ENCODE measurements at regions not wholly inside any gene's neighbourhood (a gene's known extent, or its start where the extent isn't known, plus 50 kb on each side); places are given as distances from the start of the nearest gene placed in this dataset.

- TF ChIP-seq YY1 (IDR thresholded peaks at IDR 0.05; ENCODE audit: extremely low read depth, insufficient replicate concordance, low read depth, low read length), result no peak
Measured at GRCh38 chr5:54722846-54723433, 205.4 kb downstream of the SNX18 start (continued).

- Histone ChIP-seq H3K9me3 (ENCODE audit: control insufficient read depth in 1 of 2, insufficient read depth in 1 of 2, low read depth in 1 of 2, low read length in 2 of 2) (no peaks in the 10 kb centered on the region), H4K20me1 (ENCODE audit: insufficient read depth) (no peaks in the 10 kb centered on the region), H3K9ac (ENCODE audit: low read length) (no peak overlapping the region), H3K4me3 (replicated peaks in 1 of 2; ENCODE audit: low read depth in 1 of 2, low read length in 2 of 2) (no peak overlapping the region), H2AFZ (ENCODE audit: low read depth, low read length, poor library complexity, severe bottlenecking) (no peak overlapping the region), H3K27ac (ENCODE audit: low read depth, low read length) (no peak overlapping the region), H3K9me2 (ENCODE audit: insufficient read depth) (no peaks in the 10 kb centered on the region), H3K4me1 (ENCODE audit: control insufficient read depth in 1 of 2, insufficient read depth in 2 of 2, low read length in 2 of 2) (peaks cover 0 to 6% of the 10 kb centered on the region in 2 experiments; a peak in 2 of 4 replicates), H3K79me2 (ENCODE audit: insufficient read depth, low read length) (no peaks in the 10 kb centered on the region), H3K4me2 (ENCODE audit: low read length) (no peak overlapping the region), H3K27me3 (ENCODE audit: insufficient read depth, low read length) (peaks cover 13% of the 10 kb centered on the region; the same call in 1 of the 2 replicates), H3K36me3 (ENCODE audit: control insufficient read depth in 1 of 2, insufficient read depth in 2 of 2, low read length in 2 of 2) (no peaks in the 10 kb centered on the region)
- DNase-seq (ENCODE audit: low read depth, low spot score) (no peak), ATAC-seq (no peak)
- intact Hi-C loops (cut with micrococcal nuclease), result no loop called here
- TF ChIP-seq ELF1 (IDR thresholded peaks at IDR 0.05; ENCODE audit: borderline replicate concordance, low read depth) (no peak), MAX (IDR thresholded peaks at IDR 0.05) (no peak), POLR2AphosphoS5 (IDR thresholded peaks at IDR 0.05; ENCODE audit: low read depth, low read length) (no peak), CEBPB (IDR thresholded peaks at IDR 0.05; ENCODE audit: low read depth) (no peak), EZH2 (IDR thresholded peaks at IDR 0.05) (no peak), SP1 (IDR thresholded peaks at IDR 0.05; ENCODE audit: low read depth) (no peak)
- ChIA-PET POLR2A (no interaction called here), CTCF (no interaction called here), RAD21 (ENCODE audit: low non-redundant PET in 1 of 2, low total read pairs in 2 of 2, uncharacterized antibody in 2 of 2, unreplicated experiment in 2 of 2) (no interaction called here)
- no TSS peak for BruUV-seq (replicated peaks)
Measured at GRCh38 chr5:54721951-54722654, 204.5 kb downstream of the SNX18 start.

GRCh38 chr5:54721116-54721515, 203.6 kb downstream of the SNX18 start:
- Histone ChIP-seq H3K4me1 (ENCODE audit: control insufficient read depth in 1 of 2, insufficient read depth in 2 of 2, low read length in 2 of 2) (peaks cover 0 to 6% of the 10 kb centered on the region in 2 experiments; a peak in 2 of 4 replicates), H3K27me3 (ENCODE audit: insufficient read depth, low read length) (0 out of 2 replicates have a peak, but pooled peaks cover 7% of the 10 kb centered on the region), H3K79me2 (ENCODE audit: insufficient read depth, low read length) (no peaks in the 10 kb centered on the region), H3K9me3 (ENCODE audit: control insufficient read depth in 1 of 2, insufficient read depth in 1 of 2, low read depth in 1 of 2, low read length in 2 of 2) (no peaks in the 10 kb centered on the region), H3K4me3 (replicated peaks in 1 of 2; ENCODE audit: low read depth in 1 of 2, low read length in 2 of 2) (no peak overlapping the region), H4K20me1 (ENCODE audit: insufficient read depth) (no peaks in the 10 kb centered on the region), H3K27ac (ENCODE audit: low read depth, low read length) (no peak overlapping the region), H2AFZ (ENCODE audit: low read depth, low read length, poor library complexity, severe bottlenecking) (no peak overlapping the region), H3K9me2 (ENCODE audit: insufficient read depth) (no peaks in the 10 kb centered on the region), H3K4me2 (ENCODE audit: low read length) (no peak overlapping the region), H3K36me3 (ENCODE audit: control insufficient read depth in 1 of 2, insufficient read depth in 2 of 2, low read length in 2 of 2) (no peaks in the 10 kb centered on the region), H3K9ac (ENCODE audit: low read length) (no peak overlapping the region)
- no peak for ATAC-seq
- DNase-seq (ENCODE audit: low read depth, low spot score), result no peak
- ChIA-PET POLR2A (no interaction called here), CTCF (no interaction called here), RAD21 (ENCODE audit: low non-redundant PET in 1 of 2, low total read pairs in 2 of 2, uncharacterized antibody in 2 of 2, unreplicated experiment in 2 of 2) (no interaction called here)
- intact Hi-C loops (cut with micrococcal nuclease), result no loop called here
- no TSS peak for BruUV-seq (replicated peaks)
- TF ChIP-seq SP1 (IDR thresholded peaks at IDR 0.05; ENCODE audit: low read depth) (no peak), MAX (IDR thresholded peaks at IDR 0.05) (no peak), FOSL1 (IDR thresholded peaks at IDR 0.05; ENCODE audit: low read depth) (no peak), ELF1 (IDR thresholded peaks at IDR 0.05; ENCODE audit: borderline replicate concordance, low read depth) (no peak), ZBTB33 (IDR thresholded peaks at IDR 0.05; ENCODE audit: extremely low read depth, insufficient replicate concordance, low read length) (no peak), CTCF (IDR thresholded peaks at IDR 0.05 in 2 of 3, conservative IDR thresholded peaks at IDR 0.05 in 1 of 3; ENCODE audit: borderline replicate concordance in 1 of 3, insufficient read depth in 1 of 3, low read depth in 2 of 3, low read length in 2 of 3) (no peak), ZFX (IDR thresholded peaks at IDR 0.05) (no peak)

Measured in HCT116 (cell line).